ENCODE measurements at regions not wholly inside any gene's neighbourhood (a gene's known extent, or its start where the extent isn't known, plus 50 kb on each side); places are given as distances from the start of the nearest gene placed in this dataset.

DNA sequence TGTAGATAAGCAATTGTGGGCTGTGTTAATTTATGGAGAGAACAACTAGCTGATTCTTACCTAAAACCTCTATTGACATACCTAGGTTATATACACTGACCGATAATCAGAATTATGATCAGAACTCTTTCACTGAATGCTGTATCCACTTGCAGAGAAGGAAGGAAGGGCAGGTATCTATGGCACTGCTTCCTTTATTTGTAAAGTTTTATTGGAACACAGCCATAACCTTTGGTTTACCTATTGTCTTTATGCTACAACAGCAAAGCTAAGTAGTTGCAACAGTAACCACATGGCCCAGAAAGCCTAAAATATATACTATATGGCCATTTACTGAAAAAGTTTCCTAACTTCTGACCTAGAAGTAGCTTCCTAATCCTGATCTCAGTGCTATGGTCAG, 358.9 kb upstream of the ARID1B start:
- TF ChIP-seq EZH2 (IDR thresholded peaks at IDR 0.05; ENCODE audit: insufficient read depth, poor library complexity, severe bottlenecking) (no peak), EZH2phosphoT487 (IDR thresholded peaks at IDR 0.05; ENCODE audit: insufficient read depth, low read depth) (no peak)

All from GM23248 (cell line).